Hematopoietic multipotent progenitor cell (in vitro differentiated cells): ENCODE measurements at regions not wholly inside any gene's neighbourhood (a gene's known extent, or its start where the extent isn't known, plus 50 kb on each side); places are given as distances from the start of the nearest gene placed in this dataset.
A peak's percentile ranks its signal among the peaks of the same experiment; 100 is the strongest.

Experiments
- DNase-seq, 3 donors: peaks; one replicate each; pipeline ENCODE4 v3.0.0-alpha.2; 2011 to 2015; ENCODE audit warnings: low read depth in 2 of 3, low spot score in 2 of 3

DNA sequence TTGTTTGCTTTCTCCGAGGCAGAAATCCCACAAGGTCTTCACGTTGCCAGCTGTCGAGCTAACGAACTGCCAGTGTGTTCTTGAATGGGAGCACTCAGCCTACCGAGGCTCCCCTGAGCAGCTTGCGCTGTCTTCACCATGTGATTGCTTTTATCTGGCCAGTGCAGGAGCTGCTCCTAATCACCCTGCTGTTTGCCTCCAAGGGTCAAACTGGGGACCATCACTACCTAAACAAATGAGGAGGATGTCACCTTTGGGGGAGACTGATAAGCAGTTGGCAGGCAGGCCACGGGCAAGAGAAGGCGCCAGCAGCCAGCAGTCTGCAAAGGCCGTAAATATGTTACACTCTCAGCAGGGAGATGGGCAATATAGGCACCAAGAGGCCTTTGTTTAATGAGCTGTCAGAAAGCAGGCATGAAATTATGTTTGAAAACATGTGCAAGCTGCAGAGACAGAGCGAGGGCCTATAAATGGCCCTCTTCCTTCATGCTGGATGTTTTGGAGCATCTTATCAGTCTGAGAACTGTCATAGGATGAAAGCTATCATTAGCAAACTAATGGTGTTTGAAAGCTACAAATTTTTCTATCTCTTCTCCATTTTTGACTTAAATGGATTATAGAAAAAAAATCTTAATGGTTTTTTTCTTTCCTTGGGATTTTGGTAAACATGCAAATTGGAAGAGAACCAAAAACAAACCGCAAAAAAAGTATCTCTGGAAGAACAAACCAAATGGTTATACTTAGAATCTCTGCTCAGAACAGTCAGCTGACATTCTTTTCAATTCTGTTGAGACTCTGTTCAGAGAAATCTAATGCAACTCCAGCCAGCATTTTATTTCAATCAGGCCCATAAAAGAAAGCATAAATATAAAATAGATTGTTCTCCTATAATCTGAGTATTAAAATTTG is 267.3 kb upstream of the NPVF start:
- DNase-seq = peak in 2 of 3 donors; percentile 30 to 44

DNA sequence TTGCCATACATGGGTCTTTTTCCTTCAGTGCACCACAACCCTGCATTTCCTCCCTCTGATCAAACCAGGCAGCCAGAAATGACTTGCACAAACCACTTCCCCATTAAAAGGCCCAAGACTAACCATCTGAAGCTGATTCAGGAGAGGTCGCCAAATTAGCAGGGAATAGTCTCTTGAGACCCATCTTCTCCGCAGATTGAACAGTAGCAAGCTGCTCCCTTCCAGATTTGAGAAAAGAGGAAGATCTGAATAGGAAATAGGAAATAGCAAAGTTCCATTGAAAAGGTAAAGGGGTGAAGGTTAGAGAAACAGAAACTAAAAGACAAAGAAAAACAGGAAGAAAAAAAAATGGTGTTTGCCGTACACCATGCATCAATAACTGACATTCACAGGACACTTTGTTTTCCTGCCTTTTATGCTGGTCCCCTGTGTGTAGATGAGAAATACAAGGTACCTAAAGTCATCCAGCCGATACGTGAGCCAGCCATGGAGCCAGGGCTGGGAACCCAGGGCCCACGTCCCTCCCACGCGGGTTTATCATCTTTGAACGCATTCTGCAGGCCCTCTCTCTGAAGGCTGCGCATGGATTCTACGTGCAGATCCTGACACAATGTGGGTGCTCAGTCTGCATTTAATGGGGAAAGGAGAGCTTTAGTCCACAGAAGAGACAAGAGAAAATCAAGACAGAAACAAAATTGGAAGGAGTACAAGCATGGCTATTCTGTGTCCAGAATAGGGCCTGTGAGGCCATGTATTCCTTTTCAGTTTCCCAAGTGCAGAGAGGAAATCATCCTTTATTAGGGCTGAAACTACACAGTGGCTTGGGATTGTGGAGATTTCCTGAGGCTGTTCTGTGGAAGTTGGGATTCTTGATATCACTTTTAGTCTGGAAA is 268.4 kb upstream of the NPVF start:
- DNase-seq = peak; percentile 1 to 87 (median 71)

DNA sequence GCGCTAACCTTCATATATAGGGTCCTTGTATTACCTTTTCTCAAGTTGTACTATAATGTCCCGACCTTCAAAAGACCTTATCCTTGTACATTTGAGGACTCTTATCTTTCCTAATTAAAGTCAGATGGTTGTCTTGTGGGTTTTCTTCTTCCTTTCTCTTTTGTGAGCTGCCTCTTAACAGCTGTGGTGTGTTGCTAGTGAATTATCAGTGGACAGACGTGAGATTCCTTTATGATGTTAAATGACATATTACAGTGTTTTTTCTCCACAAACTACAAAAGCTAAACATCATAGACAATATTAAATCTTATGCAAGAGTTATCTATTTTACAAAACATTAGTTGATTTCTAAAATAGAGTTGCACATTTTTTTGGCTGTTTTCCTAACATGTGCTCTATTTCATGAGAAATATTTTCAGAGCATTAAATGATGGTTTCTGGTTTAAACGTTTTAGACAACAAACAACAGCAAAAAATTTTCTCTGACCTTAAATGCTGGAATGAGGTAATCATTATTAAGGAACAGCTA is 272.2 kb upstream of the NPVF start:
- no peak for DNase-seq

DNA sequence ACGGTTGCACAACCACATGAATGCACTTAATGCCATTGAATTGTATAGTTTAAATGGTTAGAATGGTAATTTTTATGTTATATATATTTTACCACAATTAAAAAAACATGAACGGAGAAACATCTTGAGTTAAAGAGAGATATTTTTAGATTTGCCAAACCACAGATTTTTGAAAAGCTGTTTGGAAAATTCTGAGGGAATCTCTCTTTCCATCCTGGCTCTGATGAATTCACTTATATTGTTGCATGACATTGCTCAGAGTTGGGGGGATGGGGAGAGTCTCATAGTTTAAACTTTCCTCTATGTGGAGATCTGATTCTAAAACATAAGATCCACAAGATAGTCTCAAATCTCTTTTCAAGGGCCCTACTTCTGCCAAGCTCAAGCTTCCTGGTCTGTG is 275.0 kb upstream of the NPVF start:
- DNase-seq = no peak

DNA sequence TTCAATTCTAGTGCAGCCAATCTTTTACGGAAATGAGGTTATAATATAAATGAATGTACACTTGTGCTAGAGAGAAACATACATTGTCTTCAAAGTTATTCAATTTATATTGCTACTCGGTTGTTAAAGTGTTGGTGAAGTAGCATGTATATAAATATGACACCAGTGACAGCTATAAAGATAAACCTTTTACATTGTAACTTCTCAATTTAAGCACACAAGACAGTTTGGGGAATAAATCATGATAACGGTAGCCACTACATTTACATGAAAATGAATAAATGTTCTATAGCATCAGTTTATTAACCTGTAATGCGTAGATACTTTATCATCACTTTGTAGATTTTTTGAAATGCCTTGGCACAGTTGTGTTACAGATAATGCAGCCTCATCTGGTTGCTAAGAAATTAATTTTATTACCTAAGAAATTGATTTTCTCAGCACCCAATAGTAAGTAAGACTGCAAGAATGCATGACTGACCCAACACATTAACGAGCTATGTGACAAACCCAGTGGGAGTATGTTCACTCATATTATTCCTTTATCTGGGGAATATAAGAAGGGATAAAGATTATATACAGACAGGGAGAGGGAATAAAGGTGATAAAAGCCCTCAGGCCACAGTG is 283.9 kb upstream of the NPVF start:
- DNase-seq = no peak

DNA sequence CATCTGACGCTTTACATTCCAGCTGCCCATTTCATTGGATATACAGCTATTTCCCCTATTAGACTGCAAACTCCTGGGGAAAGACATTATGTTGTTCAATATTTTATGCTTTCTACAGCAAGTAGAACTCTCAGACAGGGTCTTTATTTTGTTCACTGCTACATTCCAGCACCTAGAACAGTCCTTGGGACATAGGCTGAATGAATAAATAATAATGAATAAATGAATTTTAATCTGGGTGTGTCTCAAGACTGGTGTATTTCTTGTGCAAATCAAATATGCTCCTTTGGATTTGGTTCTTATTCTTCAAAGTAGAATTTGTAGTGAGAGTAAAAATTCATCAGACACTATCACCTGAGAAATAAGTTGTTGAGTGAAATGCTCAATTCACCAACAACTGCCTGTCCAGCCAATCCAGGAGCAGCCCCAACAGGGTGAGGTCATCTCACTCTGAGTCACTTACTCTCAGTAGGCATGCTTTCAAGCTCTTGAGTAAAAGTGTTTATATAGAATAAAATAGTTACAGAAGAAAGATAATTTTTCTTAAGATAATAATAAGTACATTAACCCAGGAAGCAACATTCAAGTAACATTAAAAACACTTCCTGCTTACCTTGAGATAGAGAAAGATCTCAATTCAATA is 287.5 kb upstream of the NPVF start:
- no peak for DNase-seq

DNA sequence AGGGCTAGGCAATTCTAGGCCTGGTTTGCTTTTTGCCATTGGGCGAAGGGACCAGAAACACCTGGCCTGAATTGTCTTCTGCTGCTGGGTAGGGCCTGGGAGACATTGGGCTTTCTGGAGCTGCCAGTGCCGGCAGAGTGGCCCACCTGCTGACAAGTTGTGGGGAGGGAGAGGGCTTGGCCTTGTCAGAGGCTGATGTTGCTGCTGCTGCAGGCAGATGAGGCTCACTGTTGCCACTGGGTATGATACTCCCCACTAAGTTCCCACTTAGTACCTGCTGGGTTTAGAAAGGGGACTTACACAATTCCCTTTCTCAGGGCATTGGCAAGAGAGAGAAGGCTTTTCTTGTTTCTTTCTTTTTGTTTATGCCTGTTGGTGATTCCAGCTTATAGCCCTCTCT is 289.6 kb upstream of the NPVF start:
- DNase-seq = no peak

DNA sequence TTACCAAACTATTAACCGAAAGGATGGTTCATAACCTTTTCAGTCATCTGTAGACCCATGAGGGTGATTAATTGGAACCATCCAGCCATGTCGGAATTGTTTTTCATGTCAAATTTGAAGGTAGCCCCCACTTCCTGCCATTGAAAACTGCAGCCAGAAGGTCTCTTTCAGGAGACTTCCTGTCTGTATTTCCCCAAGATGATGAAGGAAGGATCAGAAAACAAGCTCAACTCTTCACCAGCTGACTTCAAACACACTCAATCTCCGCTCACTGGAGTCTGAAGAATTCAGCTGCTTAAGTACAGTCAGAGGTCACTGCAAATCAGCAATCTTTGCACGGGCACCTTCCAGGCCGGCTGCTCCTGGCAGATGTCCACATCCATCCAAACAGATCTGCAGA is 291.7 kb upstream of the NPVF start:
- no peak for DNase-seq

DNA sequence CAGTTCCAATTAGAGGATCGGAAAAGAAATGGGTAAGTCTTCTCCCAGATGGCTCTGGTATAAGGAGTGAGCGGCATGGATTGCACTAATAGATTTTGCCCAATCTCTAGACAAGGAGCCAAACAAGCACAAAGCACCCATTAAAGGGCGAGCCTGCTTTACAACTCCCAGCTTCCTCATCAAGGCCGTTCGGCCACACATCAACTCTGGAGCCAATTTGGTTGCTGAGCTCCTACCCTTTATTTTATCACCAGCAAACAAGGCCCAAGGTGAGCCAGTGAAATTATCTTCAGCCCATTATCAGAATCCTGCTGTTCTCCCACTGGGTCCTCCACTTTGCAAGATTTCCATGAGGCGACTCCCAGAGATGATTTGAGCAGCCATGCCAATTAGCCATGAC is 292.2 kb upstream of the NPVF start:
- no peak for DNase-seq

DNA sequence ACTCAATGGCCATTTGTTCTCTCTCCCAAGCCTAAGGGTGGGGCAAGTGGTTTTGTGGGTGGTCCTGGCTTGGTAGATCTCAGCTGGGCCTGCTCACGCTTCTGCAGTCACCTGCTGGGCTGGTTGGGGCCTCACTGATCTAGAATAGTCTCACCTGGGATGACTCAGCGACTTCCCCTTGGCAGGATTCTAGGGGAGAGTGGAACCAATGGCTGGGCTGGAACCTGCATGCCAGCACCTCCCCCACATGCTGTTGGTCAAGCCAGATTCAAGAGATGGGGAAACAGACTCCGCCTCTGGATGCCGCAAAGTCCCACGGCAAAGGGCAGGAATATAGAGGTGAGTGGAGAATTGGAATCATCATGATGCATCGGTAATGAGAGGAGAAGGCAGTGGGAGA is 292.9 kb upstream of the NPVF start:
- no peak for DNase-seq

DNA sequence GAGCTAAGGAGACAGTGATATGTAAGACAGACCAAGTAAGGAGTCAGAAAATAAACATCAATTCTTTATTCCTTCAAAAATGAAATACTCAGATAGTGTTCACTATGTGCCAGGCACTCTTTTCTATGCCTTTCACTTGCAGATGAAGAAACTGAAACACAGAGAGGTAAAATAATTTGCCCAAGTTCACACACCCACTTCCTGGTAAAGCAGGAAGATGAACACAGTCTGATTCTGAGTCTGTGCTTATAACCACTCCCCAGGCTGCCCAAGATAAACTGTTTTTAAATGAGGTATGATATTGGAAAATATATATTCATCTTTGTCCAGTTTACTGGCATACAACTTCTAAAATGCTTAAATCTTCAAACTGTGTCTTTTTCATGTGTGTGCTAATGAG is 294.4 kb upstream of the NPVF start:
- no peak for DNase-seq

DNA sequence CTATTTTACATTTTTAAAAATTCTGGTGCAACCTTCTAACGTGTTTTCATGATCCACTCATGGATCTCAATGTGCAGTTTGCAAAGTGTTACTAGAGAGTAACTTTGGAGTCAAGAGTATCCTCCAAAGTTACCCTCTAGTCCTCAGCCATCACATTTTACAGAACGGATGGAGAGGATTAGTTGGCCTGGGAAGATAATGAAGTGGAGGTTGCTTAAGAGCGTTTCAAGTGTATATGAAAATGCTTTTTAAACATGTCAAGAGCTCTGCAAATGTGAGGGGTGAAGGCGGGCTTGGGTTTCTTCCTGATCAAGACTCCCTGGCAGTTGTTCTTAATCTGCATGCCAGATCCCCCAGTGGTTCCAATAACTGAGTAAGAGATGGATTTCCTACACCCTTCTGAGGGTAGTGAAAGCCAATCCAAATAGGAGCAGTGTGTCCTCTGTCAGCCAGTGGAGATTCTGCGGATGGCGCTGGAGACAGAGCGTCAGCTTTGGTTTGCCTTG is 299.4 kb upstream of the NPVF start:
- DNase-seq = no peak

DNA sequence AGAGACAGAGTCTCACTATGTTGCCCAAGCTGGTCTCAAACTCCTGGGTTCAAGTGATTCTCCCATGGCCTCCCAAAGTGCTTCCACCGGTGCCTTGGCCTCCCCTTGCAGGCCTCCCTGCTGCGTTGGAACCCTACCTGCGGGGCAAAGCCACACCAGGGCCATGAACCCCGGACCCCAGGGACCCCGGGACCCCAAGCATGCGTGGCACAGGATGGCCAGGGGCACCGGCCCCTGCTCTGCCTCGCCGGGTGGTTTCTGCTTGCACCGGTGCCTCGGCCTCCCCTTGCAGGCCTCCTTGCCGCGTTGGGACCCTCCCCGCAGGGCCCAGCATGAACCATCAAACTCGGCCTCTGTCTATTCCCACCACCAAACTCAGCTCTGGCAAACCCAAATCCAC is 301.0 kb upstream of the NPVF start:
- no peak for DNase-seq

DNA sequence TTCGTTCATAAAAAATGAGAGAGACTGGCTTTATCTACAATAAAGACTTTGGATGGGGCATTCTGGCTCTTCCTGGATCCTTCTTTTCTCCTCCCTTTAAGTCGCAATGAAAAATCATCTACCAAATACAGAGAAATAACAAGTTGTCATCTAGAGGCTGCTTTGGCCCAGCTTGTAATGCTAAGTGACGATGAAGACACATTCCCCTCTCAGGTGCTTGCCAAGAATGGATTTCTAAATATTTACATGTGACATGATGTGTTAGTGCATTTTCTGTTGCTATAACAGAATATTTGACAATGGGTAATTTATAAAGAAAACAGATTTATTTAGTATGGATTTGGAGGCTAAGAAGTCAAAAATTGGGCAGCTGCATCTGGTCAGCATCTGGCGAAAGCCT is 308.6 kb upstream of the NPVF start:
- no peak for DNase-seq

DNA sequence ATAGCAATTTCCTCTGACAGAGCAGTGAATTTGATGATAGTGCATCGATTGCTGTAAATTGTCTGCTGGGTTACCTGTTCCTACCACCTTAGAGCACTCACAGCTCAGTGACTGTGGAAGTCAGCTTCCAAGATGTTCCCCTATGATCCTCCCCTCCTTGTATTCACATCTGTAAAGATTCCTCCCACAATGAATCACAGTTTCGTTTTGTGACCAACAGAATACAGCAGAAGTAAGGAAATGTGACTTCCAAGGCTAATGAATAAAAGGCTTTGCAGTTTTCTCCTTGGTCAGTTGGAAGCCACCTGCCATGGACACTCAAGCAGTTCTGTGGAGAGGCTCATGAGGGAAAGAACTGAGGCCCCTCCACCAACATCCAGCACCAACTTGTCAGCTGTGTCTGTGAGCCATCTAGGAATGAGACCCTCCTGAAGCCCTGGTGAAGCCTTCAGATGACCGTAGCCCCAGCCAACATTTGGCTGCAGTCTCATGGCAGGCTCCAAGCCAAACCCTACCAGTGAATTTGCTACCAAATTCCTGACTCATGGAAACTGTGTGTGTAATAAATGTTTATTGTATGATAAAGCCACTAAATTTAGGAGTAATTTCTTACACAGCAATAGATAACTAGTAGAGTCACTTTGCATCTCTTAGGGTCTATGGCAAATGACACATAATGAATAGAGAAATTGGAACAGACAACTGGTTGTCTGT is 309.5 kb upstream of the NPVF start:
- DNase-seq = no peak

DNA sequence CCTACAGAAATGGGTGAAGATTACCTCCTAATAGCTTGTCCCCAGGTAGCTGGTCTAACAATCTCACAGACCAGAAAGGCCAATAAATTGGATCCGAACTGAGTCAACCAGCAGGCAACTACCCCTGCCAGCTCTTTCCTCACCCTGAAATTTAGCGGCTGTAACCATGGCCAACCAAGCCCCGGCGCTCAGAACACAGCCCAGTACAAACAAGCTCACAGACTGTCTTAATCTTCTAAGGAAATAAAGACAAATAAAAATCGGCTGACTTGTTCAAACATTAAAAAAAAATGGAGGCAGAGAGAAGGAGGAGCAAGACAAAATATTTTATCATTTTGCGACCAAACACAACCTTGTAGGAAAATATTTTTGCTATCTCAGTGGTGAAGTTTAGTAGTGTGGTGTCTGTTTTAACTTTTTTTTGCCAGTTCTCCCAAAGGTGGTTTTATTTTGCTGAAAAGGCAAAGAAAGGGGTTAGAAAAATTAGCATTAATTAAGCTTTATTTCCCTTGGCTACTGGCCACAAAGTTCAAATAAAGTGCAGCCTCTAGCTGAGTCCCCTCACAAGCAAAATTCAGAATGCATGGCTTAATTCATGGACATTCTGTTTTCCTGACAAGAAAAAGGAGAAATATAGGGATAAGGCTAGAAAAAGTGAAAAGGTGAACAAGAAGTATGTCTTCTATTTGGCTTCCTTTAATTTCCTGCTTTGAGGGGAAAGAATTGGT is 313.0 kb upstream of the NPVF start:
- no peak for DNase-seq

DNA sequence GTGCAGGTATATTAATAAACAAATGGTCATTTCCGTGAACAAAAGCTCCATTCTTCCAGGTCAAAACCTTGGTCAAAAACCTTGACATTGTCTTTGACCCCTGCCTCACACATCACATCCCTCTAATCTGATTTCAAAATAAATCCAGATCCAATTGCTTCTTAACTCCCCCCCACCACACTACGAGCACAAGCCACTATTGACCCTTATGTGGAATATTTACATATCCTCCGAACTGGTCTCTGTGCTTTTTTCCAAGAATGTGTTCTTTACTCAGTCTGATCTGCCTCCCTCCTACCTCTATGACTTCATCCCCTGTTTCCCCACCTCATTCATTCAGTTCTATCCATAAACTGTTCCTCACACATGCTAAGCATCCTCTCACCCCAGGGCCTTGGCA is 313.6 kb upstream of the NPVF start:
- no peak for DNase-seq

DNA sequence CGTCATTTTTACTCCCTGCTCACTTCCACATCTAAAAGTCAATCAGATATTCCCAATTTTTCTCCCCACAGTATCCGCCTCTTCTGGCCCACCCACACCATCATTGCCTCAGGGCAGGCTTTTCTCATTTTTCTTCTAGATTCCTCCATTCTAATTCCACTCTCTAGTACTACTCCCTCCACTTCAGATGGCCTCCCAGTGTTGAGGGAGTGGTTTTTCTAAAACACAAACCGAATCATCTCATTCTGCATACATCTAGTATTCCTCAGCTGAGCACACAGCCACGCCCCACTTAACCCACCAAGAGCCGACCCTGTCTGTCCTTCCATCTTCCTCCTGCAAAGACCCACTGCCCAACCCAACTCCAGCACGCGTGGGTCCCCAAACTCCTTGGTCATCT is 314.9 kb upstream of the NPVF start:
- DNase-seq = no peak

DNA sequence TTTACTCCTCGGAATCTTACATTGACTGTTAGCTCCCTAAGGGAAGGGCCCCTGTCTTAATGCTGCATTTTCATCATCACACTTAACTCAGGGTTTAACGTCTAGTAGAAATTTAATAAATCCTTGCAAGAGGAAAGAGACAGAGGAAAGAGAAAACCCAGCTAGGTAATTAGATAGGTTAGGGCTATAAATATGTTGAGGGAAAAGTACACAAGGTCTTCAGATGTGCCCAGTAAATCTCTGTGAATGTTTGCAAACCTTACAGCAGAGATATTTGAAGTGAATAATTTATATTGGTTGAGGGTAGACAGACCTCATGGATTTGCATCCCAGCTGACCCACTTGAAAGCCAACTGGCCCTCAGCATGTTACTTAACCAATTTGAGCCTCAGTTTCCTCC is 315.5 kb upstream of the NPVF start:
- DNase-seq = no peak
